HEK293 (cell line): ENCODE measurements at regions not wholly inside any gene's neighbourhood (a gene's known extent, or its start where the extent isn't known, plus 50 kb on each side); places are given as distances from the start of the nearest gene placed in this dataset.

Experiments used
- ZNF184 ChIP-seq: fragments of 450-650 bp; IDR thresholded peaks from 2 replicates; pipeline ENCODE4 v1.5.1; 2018; ENCODE audit warnings: missing biosample characterization, mild to moderate bottlenecking, missing genetic modification characterization
- ZNF837 ChIP-seq: fragments of 450-650 bp; formaldehyde crosslinking; IDR thresholded peaks from 2 replicates; pipeline ENCODE4 v1.5.1; 2016; ENCODE audit warnings: missing biosample characterization, missing genetic modification characterization

GRCh38 chr5:147080391-147080790, 154.4 kb upstream of the STK32A start:
- no peak for TF ChIP-seq ZNF184 (tag by site-specific recombination)
- no peak for TF ChIP-seq ZNF837 (tag by site-specific recombination)
